DND-41 (cell line): ENCODE measurements at regions not wholly inside any gene's neighbourhood (a gene's known extent, or its start where the extent isn't known, plus 50 kb on each side); places are given as distances from the start of the nearest gene placed in this dataset.

Experiments
- ATAC-seq: fragments of 200-7000 bp; cut with Tn5 transposase; 3 replicates; pipeline ENCODE4 v1.9.1; 2021; ENCODE audit warnings: low read depth; ENCODE audit not compliant: insufficient read depth
- DNase-seq: peaks from one replicate; pipeline ENCODE4 v3.0.0-alpha.2; 2020
- H2AFZ ChIP-seq: 2 replicates; pipeline ENCODE4 v1.6.0; 2012; ENCODE audit warnings: low read depth, low read length
- H3K27ac ChIP-seq: 2 replicates; pipeline ENCODE4 v1.5.1; 2012; ENCODE audit warnings: low read length, inconsistent platforms
- H3K27me3 ChIP-seq: fragments of 200-600 bp; sonication (generic); 2 replicates; pipeline ENCODE4 v1.6.0; 2012; ENCODE audit warnings: low read length, mild to moderate bottlenecking, inconsistent platforms; ENCODE audit not compliant: insufficient read depth, poor library complexity
- H3K36me3 ChIP-seq: 2 replicates; pipeline ENCODE4 v1.5.1; 2012; ENCODE audit warnings: low read length, inconsistent platforms; ENCODE audit not compliant: insufficient read depth
- H3K4me1 ChIP-seq: 2 replicates; pipeline ENCODE4 v1.5.1; 2012; ENCODE audit warnings: mild to moderate bottlenecking, low read length; ENCODE audit not compliant: insufficient read depth
- H3K4me2 ChIP-seq: 2 replicates; pipeline ENCODE4 v1.6.0; 2012; ENCODE audit warnings: mild to moderate bottlenecking, moderate library complexity, low read length, inconsistent platforms; ENCODE audit not compliant: insufficient read depth
- H3K4me3 ChIP-seq, 2 experiments: fragments of 200-600 bp in 1 of 2; shearing (Covaris generic) in 1 of 2; 2 replicates each; pipeline ENCODE4 v1.5.1; 2012 to 2016; ENCODE audit warnings: inconsistent platforms in 2 of 2, low read length in 2 of 2, mild to moderate bottlenecking in 2 of 2, low read depth in 1 of 2, moderate library complexity in 1 of 2
- H3K79me2 ChIP-seq: 2 replicates; pipeline ENCODE4 v1.6.0; 2012; ENCODE audit warnings: low read length, inconsistent platforms; ENCODE audit not compliant: insufficient read depth
- H3K9ac ChIP-seq: 2 replicates; pipeline ENCODE4 v1.6.0; 2012; ENCODE audit warnings: low read depth, mild to moderate bottlenecking, inconsistent platforms, low read length, moderate library complexity
- H3K9me3 ChIP-seq: 2 replicates; pipeline ENCODE4 v1.5.1; 2012; ENCODE audit warnings: low read length, moderate library complexity, mild to moderate bottlenecking, inconsistent platforms; ENCODE audit not compliant: insufficient read depth, severe bottlenecking
- H4K20me1 ChIP-seq: 2 replicates; pipeline ENCODE4 v1.6.0; 2012; ENCODE audit warnings: low read length; ENCODE audit not compliant: insufficient read depth
- CTCF ChIP-seq: IDR thresholded peaks from 2 replicates; pipeline ENCODE4 v1.5.1; 2012; ENCODE audit warnings: borderline replicate concordance, low read length, moderate library complexity, mild to moderate bottlenecking; ENCODE audit not compliant: poor library complexity, severe bottlenecking; ENCODE audit errors: extremely low read depth
- EZH2 ChIP-seq: IDR thresholded peaks from 3 replicates; pipeline ENCODE4 v1.6.1; 2012; ENCODE audit warnings: borderline replicate concordance, low read depth, mild to moderate bottlenecking, moderate library complexity, low read length, inconsistent platforms; ENCODE audit not compliant: severe bottlenecking

- no peak for DNase-seq
- ATAC-seq = no peak
- Histone ChIP-seq H4K20me1 (no peaks in the 10 kb centered on the region), H3K27me3 (no peaks in the 10 kb centered on the region), H2AFZ (no peak overlapping the region), H3K9ac (no peak overlapping the region), H3K36me3 (no peaks in the 10 kb centered on the region), H3K4me1 (no peaks in the 10 kb centered on the region), H3K9me3 (no peaks in the 10 kb centered on the region), H3K27ac (no peak overlapping the region), H3K4me2 (no peak overlapping the region), H3K4me3 (no peak overlapping the region), H3K79me2 (no peaks in the 10 kb centered on the region)
- TF ChIP-seq CTCF = no peak
- TF ChIP-seq EZH2 = no peak
These were observed 80.3 kb upstream of the SEM1 start for GRCh38 chr7:96789914-96790313.

- Histone ChIP-seq H3K4me2 (no peak overlapping the region), H4K20me1 (no peaks in the 10 kb centered on the region), H3K79me2 (no peaks in the 10 kb centered on the region), H3K9ac (no peak overlapping the region), H3K27ac (no peak overlapping the region), H3K4me1 (no peaks in the 10 kb centered on the region), H3K9me3 (no peaks in the 10 kb centered on the region), H3K27me3 (no peaks in the 10 kb centered on the region), H3K36me3 (no peaks in the 10 kb centered on the region), H3K4me3 (no peak overlapping the region), H2AFZ (no peak overlapping the region)
- DNase-seq (no peak), ATAC-seq (no peak)
- TF ChIP-seq EZH2 (no peak), CTCF (no peak)
These were observed 82.5 kb upstream of the SEM1 start for GRCh38 chr7:96792115-96792514.

DNA sequence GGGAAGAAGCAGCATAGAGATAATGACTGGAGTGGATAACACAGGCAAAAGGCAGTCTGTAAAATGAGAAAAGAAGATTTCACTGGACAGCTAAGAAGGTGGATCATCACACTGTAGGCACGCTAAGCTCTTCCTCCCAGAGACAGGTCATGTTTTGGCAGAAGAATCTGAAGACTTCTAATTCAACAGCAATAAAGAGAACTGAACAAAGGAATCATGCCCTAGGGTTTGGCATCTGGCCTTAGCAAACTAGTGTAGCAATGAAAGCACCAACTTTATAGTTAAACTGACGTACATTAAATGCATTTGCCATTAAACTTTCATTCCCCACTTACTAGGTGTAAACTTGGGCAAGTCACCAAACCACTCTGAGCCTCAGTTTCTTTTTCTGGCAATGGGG, 84.4 kb upstream of the SEM1 start:
- DNase-seq (no peak), ATAC-seq (no peak)
- no peak for TF ChIP-seq EZH2
- TF ChIP-seq CTCF = no peak
- no peak overlapping the region for H3K9ac ChIP-seq
- no peak overlapping the region for H2AFZ ChIP-seq
- H3K36me3 ChIP-seq = no peaks in the 10 kb centered on the region
- H4K20me1 ChIP-seq = no peaks in the 10 kb centered on the region
- no peaks in the 10 kb centered on the region for H3K27me3 ChIP-seq
- no peaks in the 10 kb centered on the region for H3K9me3 ChIP-seq
- no peaks in the 10 kb centered on the region for H3K4me1 ChIP-seq
- no peak overlapping the region for H3K4me2 ChIP-seq
- no peak overlapping the region for H3K4me3 ChIP-seq
- no peak overlapping the region for H3K27ac ChIP-seq
- no peaks in the 10 kb centered on the region for H3K79me2 ChIP-seq

- TF ChIP-seq EZH2 = no peak
- TF ChIP-seq CTCF = no peak
- Histone ChIP-seq H3K27ac (no peak overlapping the region), H3K79me2 (no peaks in the 10 kb centered on the region), H3K9me3 (no peaks in the 10 kb centered on the region), H3K9ac (no peak overlapping the region), H3K27me3 (no peaks in the 10 kb centered on the region), H3K4me2 (no peak overlapping the region), H4K20me1 (no peaks in the 10 kb centered on the region), H3K36me3 (no peaks in the 10 kb centered on the region), H3K4me1 (no peaks in the 10 kb centered on the region), H2AFZ (no peak overlapping the region), H3K4me3 (no peak overlapping the region)
- DNase-seq (no peak), ATAC-seq (no peak)
These were observed 90.5 kb upstream of the SEM1 start for GRCh38 chr7:96800122-96800521.
